Prostate gland (tissue), 2 donors: ENCODE measurements at regions not wholly inside any gene's neighbourhood (a gene's known extent, or its start where the extent isn't known, plus 50 kb on each side); places are given as distances from the start of the nearest gene placed in this dataset.

Experiments used
- CTCF ChIP-seq, 4 experiments: fragments of 200-600 bp in 2 of 4; fragments of 450-650 bp in 2 of 4; sonication (generic) in 2 of 4; IDR thresholded peaks; 1 replicate in 3 of 4; 2 replicates in 1 of 4; pipeline ENCODE4 v1.5.1; 2016 to 2019; ENCODE audit warnings: antibody characterized with exemption in 4 of 4, mild to moderate bottlenecking in 2 of 4, moderate library complexity in 2 of 4
- POLR2A ChIP-seq: fragments of 450-650 bp; IDR thresholded peaks from one replicate; pipeline ENCODE4 v1.6.1; 2016; ENCODE audit warnings: antibody characterized with exemption, mild to moderate bottlenecking
- POLR2AphosphoS5 ChIP-seq: sonication (generic); formaldehyde crosslinking; IDR thresholded peaks from one replicate; pipeline ENCODE4 v1.6.1; 2017; ENCODE audit warnings: antibody characterized with exemption

DNA sequence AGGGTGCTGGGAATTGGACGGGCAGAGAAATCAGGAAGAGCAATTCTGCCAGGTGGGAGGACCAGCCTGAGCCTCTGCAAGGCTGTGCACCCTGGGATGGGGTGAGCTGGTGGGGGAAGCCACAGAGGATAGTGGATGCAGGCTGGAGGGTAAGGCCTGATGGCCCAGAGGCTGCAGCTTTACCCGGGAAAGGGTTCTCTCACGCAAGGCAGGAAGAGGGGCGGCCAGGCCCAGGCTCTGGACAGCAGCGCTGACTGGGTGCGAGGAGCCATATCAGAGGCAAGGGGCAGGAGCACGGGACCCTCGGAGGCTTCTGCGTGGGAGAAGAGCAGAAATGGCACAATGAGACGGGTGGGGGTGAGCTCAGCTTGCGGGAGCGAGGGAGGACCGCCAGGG lies 104.6 kb downstream of the SOX1 start:
- TF ChIP-seq POLR2A (no peak), CTCF (IDR thresholded peaks at IDR 0.05) (no peak), POLR2AphosphoS5 (no peak)
